ENCODE measurements at regions not wholly inside any gene's neighbourhood (a gene's known extent, or its start where the extent isn't known, plus 50 kb on each side); places are given as distances from the start of the nearest gene placed in this dataset.

- H3K4me1 Mint-ChIP-seq (ENCODE audit: low read depth, unreplicated experiment), result peaks cover 8% of the 10 kb centered on the region
- no peak overlapping the region for H3K4me3 Mint-ChIP-seq (ENCODE audit: unreplicated experiment)
- no peak for TF ChIP-seq CTCF (IDR thresholded peaks at IDR 0.05; ENCODE audit: partially characterized antibody, unreplicated experiment)
- no peak for DNase-seq
- no peak overlapping the region for H3K27ac Mint-ChIP-seq (ENCODE audit: unreplicated experiment)
- no peaks in the 10 kb centered on the region for H3K27me3 Mint-ChIP-seq (ENCODE audit: unreplicated experiment)
- no peaks in the 10 kb centered on the region for H3K36me3 Mint-ChIP-seq (ENCODE audit: unreplicated experiment)
- H3K9me3 Mint-ChIP-seq (ENCODE audit: unreplicated experiment), result peaks cover 5% of the 10 kb centered on the region
These were observed 92.8 kb downstream of the HNRNPLL start for GRCh38 chr2:38509947-38510326.

- TF ChIP-seq CTCF (IDR thresholded peaks at IDR 0.05; ENCODE audit: partially characterized antibody, unreplicated experiment), result no peak
- no peak for DNase-seq
- Mint-ChIP-seq H3K4me1 (ENCODE audit: low read depth, unreplicated experiment) (peaks cover 8% of the 10 kb centered on the region), H3K4me3 (ENCODE audit: unreplicated experiment) (no peak overlapping the region), H3K27me3 (ENCODE audit: unreplicated experiment) (no peaks in the 10 kb centered on the region), H3K27ac (ENCODE audit: unreplicated experiment) (no peak overlapping the region), H3K36me3 (ENCODE audit: unreplicated experiment) (no peaks in the 10 kb centered on the region), H3K9me3 (ENCODE audit: unreplicated experiment) (peaks cover 5% of the 10 kb centered on the region)
These were observed 93.3 kb downstream of the HNRNPLL start for GRCh38 chr2:38509314-38509946.

- TF ChIP-seq CTCF (IDR thresholded peaks at IDR 0.05; ENCODE audit: partially characterized antibody, unreplicated experiment), result peak; percentile 72
- Mint-ChIP-seq H3K36me3 (ENCODE audit: unreplicated experiment) (no peaks in the 10 kb centered on the region), H3K4me3 (ENCODE audit: unreplicated experiment) (no peak overlapping the region), H3K27me3 (ENCODE audit: unreplicated experiment) (no peaks in the 10 kb centered on the region), H3K27ac (ENCODE audit: unreplicated experiment) (peak overlapping the region; percentile 57), H3K9me3 (ENCODE audit: unreplicated experiment) (peaks cover 5% of the 10 kb centered on the region), H3K4me1 (ENCODE audit: low read depth, unreplicated experiment) (peaks cover 8% of the 10 kb centered on the region)
- DNase-seq, result peak; percentile 89
These were observed 94.3 kb downstream of the HNRNPLL start for GRCh38 chr2:38508311-38509039.

GRCh38 chr2:38507712-38508111 lies 95.0 kb downstream of the HNRNPLL start:
- DNase-seq, result no peak
- Mint-ChIP-seq H3K27me3 (ENCODE audit: unreplicated experiment) (no peaks in the 10 kb centered on the region), H3K9me3 (ENCODE audit: unreplicated experiment) (peaks cover 6% of the 10 kb centered on the region), H3K36me3 (ENCODE audit: unreplicated experiment) (peaks cover under 1% of the 10 kb centered on the region), H3K27ac (ENCODE audit: unreplicated experiment) (no peak overlapping the region), H3K4me3 (ENCODE audit: unreplicated experiment) (no peak overlapping the region), H3K4me1 (ENCODE audit: low read depth, unreplicated experiment) (peaks cover 8% of the 10 kb centered on the region)
- TF ChIP-seq CTCF (IDR thresholded peaks at IDR 0.05; ENCODE audit: partially characterized antibody, unreplicated experiment), result no peak

GRCh38 chr2:38505779-38506178 lies 96.9 kb downstream of the HNRNPLL start:
- peaks cover 4% of the 10 kb centered on the region for H3K27me3 Mint-ChIP-seq (ENCODE audit: unreplicated experiment)
- H3K27ac Mint-ChIP-seq (ENCODE audit: unreplicated experiment), result no peak overlapping the region
- H3K9me3 Mint-ChIP-seq (ENCODE audit: unreplicated experiment), result peaks cover 14% of the 10 kb centered on the region
- H3K4me1 Mint-ChIP-seq (ENCODE audit: low read depth, unreplicated experiment), result peaks cover 8% of the 10 kb centered on the region
- H3K36me3 Mint-ChIP-seq (ENCODE audit: unreplicated experiment), result peaks cover 6% of the 10 kb centered on the region
- DNase-seq, result no peak
- no peak for TF ChIP-seq CTCF (IDR thresholded peaks at IDR 0.05; ENCODE audit: partially characterized antibody, unreplicated experiment)
- no peak overlapping the region for H3K4me3 Mint-ChIP-seq (ENCODE audit: unreplicated experiment)

All from glutamatergic neuron (in vitro differentiated cells).